GM12801 (cell line): ENCODE measurements at regions not wholly inside any gene's neighbourhood (a gene's known extent, or its start where the extent isn't known, plus 50 kb on each side); places are given as distances from the start of the nearest gene placed in this dataset.

Source experiments
- CTCF ChIP-seq: IDR thresholded peaks from one replicate; pipeline ENCODE4 v1.5.1; 2011; ENCODE audit warnings: control low read depth; ENCODE audit not compliant: insufficient read length; ENCODE audit errors: extremely low read depth

- TF ChIP-seq CTCF, result no peak
Measured at GRCh38 chr7:17014686-17015085, 132.9 kb upstream of the AGR3 start.

GRCh38 chr7:17015598-17016031 lies 133.8 kb upstream of the AGR3 start:
- no peak for TF ChIP-seq CTCF

- TF ChIP-seq CTCF, result no peak
Measured at GRCh38 chr7:17016402-17017010, 134.7 kb upstream of the AGR3 start.

DNA sequence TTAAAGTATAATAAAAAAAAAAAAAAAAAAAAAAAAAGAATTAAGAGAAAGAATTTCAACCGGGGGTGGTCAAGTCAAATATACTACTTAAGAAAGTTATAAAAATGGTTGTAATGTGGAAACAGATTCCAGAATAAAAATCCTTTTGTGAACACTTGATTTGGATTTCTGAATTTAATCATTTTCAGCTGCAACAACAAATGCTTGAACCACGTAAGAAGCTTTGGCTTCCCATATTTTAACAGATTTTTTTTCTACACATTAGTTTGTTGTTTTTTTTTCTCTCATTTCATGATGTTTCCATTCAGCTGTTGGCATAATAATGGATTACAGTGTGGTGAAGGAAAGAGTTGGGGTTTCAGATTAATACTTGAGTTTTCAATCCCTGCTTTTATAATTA lies 137.3 kb upstream of the AGR3 start:
- TF ChIP-seq CTCF, result no peak

DNA sequence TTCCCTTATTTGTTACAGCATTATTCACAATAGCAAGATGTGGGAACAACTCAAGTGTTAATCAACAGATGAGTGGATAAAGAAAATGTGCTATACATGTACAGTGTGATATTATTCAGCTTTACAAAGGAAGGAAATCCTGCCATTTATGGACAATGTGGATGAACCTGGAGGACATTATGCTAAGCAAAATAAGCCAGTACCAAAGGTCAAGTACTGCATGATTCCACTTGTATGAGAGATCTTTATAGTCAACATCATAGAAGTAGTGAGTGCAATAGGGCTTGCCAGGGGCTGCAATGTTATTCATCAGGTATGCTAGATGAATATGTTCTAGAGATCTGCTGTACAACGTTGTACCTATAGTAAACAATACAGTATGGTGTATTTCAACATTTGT lies 138.5 kb upstream of the AGR3 start:
- no peak for TF ChIP-seq CTCF

DNA sequence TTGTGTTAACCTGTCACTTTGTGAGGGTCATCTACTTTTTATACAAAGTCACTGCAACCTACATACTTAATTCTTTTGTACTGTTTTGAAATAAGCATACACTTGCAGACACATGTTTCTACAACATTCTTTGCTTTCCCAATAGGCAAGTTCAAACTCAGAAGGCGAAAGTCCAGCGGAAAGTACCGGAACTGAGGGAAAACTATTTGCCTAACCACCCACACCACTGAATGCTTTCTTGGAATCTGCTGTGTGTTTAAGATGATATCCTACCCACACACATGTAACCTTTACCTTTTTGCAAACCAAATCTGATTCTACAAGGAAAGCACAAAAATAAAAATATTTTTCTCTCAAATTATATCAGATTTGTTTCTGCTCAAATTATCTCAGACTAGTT lies 139.4 kb upstream of the AGR3 start:
- TF ChIP-seq CTCF, result no peak

DNA sequence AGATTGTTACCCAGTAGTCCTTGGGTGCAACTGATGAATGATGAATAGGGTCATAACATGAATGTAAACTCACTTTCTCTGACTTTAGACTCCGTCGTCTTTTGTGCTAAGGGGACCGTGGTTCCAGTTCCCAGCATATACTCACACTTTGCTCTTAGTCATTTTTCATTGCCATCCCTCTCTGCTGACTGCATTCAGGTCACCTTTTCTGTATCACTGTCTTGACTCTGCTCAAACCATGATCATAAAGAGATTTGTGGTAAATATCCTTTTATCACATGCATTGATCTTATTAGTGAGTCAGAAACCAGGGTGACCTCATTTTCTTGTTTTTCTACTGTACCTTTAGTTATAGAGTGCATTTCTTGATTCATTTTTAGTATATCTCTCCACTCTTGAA lies 141.1 kb upstream of the AGR3 start:
- no peak for TF ChIP-seq CTCF

DNA sequence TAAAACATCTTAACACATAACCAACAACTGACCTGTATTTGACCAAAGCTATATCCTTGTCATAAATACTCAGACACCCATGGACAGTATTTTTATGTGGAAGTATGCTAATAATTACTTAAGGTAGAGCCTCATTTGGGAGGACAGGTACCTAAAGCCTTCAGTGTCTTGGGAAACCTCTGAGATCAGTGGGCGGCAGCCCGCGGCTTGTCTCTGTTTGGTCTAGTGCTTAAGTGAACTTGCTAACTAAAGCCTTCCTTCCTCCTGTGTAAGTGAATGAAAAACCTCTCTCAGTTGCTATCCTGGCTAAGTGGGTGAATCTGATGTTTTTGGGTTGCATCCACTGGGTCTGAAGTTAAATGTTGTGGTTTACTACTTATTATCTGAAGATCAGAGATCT lies 144.5 kb upstream of the AGR3 start:
- no peak for TF ChIP-seq CTCF
